Right cardiac atrium (tissue), 5 donors: ENCODE measurements at regions not wholly inside any gene's neighbourhood (a gene's known extent, or its start where the extent isn't known, plus 50 kb on each side); places are given as distances from the start of the nearest gene placed in this dataset.
A peak's percentile ranks its signal among the peaks of the same experiment; 100 is the strongest.

Source experiments
- ATAC-seq, 2 donors: fragments of 200-7000 bp; cut with Tn5 transposase; one replicate each; pipeline versions ENCODE4 v1.8.0 to v1.9.1; 2020; ENCODE audit warnings: moderate library complexity in 2 of 2, mild to moderate bottlenecking in 1 of 2
- DNase-seq, 3 donors: peaks; one replicate each; pipeline ENCODE4 v3.0.0-alpha.2; 2020
- H3K27ac ChIP-seq: one replicate; pipeline ENCODE4 v1.5.1; 2013; ENCODE audit warnings: mild to moderate bottlenecking, low read length, control low read depth, moderate library complexity
- H3K27me3 ChIP-seq: one replicate; pipeline ENCODE4 v1.6.1; 2013; ENCODE audit not compliant: control insufficient read depth, insufficient read depth
- H3K4me1 ChIP-seq: one replicate; pipeline ENCODE4 v1.6.1; 2013; ENCODE audit warnings: low read length; ENCODE audit not compliant: control insufficient read depth, insufficient read depth
- H3K4me3 ChIP-seq: one replicate; pipeline ENCODE4 v1.5.1; 2013; ENCODE audit warnings: low read length, control low read depth
- H3K9me3 ChIP-seq: one replicate; pipeline ENCODE4 v1.6.1; 2013; ENCODE audit warnings: low read length; ENCODE audit not compliant: control insufficient read depth
- WGBS: extraction: QIAGEN DNeasy Blood & Tissue Kit; methylation state at CpG from one replicate; pipeline ENCODE4 v1.1.7; 2013; 5-methylcytosine and 5-hydroxymethylcytosine counted together
- intact Hi-C, 4 donors: fragments of 100-400 bp; cut with DNase I; formaldehyde crosslinking; loops; one replicate each; pipeline versions ENCODE4 v1.11.0 to v1.14.0; 2022 to 2023
- donor health status: healthy with polysubstance abuse.
- donor health status: DM: no; HTN: yes; CAD: no.
- donor health status: DM: no; HTN: no; CAD: no.
- donor health status: DM: no; HTN: yes; CAD: no; lungs with severe emphysema.
- donor health status: DM: yes; HTN: yes; CAD: no.

DNA sequence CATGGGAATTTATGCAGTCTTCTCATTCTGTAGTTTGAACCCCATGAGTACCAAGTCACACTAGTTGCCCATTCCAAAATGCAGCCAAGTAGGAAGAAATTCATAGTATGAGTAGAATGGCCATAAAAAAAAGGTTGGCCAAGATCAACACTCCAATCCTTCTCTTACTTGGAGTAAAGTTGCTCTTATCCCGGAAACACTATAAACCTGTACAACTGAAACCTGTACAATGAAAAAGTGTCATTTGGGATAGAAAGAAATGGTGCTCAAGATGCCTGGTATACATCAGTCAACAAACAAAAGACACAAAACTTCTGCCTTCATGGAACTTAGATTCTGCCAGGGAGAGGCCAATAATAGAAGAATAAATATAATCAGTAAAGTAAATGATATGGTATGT is 325.0 kb downstream of the NFIB start:
- intact Hi-C loops: no loop called here
- H3K9me3 ChIP-seq: no peaks in the 10 kb centered on the region
- WGBS: 88% methylated on average over 1 of the region's 1 CpG

GRCh38 chr9:13983607-13984006 is 330.3 kb downstream of the NFIB start:
- ATAC-seq: no peak
- H3K9me3 ChIP-seq: no peaks in the 10 kb centered on the region
- intact Hi-C loops: no loop called here
- DNase-seq: no peak
- no peaks in the 10 kb centered on the region for H3K27me3 ChIP-seq
- WGBS: 86% methylated on average over 4 of the region's 4 CpGs
- no peak overlapping the region for H3K27ac ChIP-seq
- H3K4me1 ChIP-seq: no peaks in the 10 kb centered on the region
- H3K4me3 ChIP-seq: no peak overlapping the region

More for the DNA sequence above, 325.0 kb downstream of the NFIB start:
- no peak for DNase-seq
- no peak overlapping the region for H3K4me3 ChIP-seq
- H3K27ac ChIP-seq: no peak overlapping the region
- ATAC-seq: no peak
- H3K4me1 ChIP-seq: no peaks in the 10 kb centered on the region
- no peaks in the 10 kb centered on the region for H3K27me3 ChIP-seq

- WGBS: 62% methylated on average over 2 of the region's 2 CpGs
- ATAC-seq (no peak), DNase-seq (no peak)
- peaks cover 2% of the 10 kb centered on the region for H3K4me1 ChIP-seq
- intact Hi-C loops: loop anchor here in 1 of 4 donors (10.0 kb wide), 1 partner anchor 65 kb away; no protein-coding TSS in a partner anchor
- no peaks in the 10 kb centered on the region for H3K27me3 ChIP-seq
- no peak overlapping the region for H3K4me3 ChIP-seq
- H3K27ac ChIP-seq: no peak overlapping the region
- H3K9me3 ChIP-seq: no peaks in the 10 kb centered on the region
Measured at GRCh38 chr9:13979941-13980318, 334.0 kb downstream of the NFIB start.

GRCh38 chr9:13975611-13976290 is 338.2 kb downstream of the NFIB start:
- H3K27ac ChIP-seq: no peak overlapping the region
- intact Hi-C loops: loop anchor here in 1 of 4 donors (10.0 kb wide), 1 partner anchor 61 kb away; no protein-coding TSS in a partner anchor

DNA sequence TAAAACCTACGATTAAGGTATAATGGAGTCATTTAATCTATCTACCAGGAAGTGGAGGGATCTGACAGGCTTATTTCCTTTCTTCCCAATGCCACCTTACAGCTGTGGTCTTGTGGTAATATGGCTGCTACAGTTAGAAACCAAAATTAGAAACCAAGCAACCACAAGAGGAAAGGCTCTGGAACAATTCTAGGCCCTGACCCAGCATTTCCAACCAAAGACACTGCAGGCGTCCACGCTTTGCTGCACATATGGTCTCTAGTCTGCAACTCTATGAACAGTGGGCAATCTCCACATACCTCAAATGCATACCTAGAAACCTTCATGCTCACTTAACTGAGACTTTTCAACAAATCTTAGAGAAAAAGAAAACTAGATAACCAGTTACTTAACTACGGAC is 339.1 kb downstream of the NFIB start:
- Histone ChIP-seq H3K27me3 (no peaks in the 10 kb centered on the region), H3K27ac (no peak overlapping the region), H3K9me3 (no peaks in the 10 kb centered on the region), H3K4me3 (no peak overlapping the region), H3K4me1 (peaks cover 10% of the 10 kb centered on the region)
- ATAC-seq (no peak), DNase-seq (no peak)
- intact Hi-C loops: loop anchor here in 1 of 4 donors (10.0 kb wide), 1 partner anchor 60 kb away; no protein-coding TSS in a partner anchor
- 89% methylated on average over 4 of the region's 4 CpGs for WGBS

More at GRCh38 chr9:13975611-13976290, 338.2 kb downstream of the NFIB start:
- DNase-seq: no peak
- 86% methylated on average over 1 of the region's 1 CpG for WGBS
- H3K4me1 ChIP-seq: peaks cover 5% of the 10 kb centered on the region
- H3K9me3 ChIP-seq: no peaks in the 10 kb centered on the region
- H3K27me3 ChIP-seq: no peaks in the 10 kb centered on the region
- H3K4me3 ChIP-seq: no peak overlapping the region
- no peak for ATAC-seq

DNA sequence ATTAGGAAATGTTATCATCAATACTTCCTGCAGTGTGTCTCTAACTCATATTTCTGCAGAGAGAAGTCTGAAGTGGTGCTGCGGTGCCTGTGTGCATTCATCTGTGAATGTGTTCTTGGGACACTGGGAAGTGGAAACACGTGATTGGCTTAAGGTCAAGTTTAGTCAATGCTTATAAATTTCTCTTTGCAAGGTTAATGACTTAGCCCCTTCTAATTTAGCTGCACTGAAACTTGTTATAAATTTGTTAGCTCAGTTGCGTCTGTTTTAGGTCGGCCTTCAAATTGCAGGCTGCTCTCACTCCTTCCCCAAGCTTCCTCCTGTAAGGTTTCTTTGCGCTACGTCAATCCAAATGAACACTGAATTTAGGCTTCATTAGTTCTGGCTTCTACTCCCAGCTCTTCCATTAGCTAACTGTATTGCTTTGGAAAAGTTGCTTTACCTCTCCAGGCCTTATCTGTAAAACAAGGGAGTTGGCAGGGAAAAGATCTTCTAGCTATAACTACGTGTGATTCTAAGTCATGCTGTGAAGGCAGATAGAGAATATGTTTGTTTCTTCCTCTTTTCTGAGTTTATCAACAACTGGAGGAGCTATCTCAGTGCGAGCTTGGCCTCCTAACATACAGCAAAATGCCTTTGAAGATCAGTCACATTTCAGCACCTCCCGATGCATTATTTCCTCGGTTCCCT is 341.8 kb downstream of the NFIB start:
- WGBS: 53% methylated on average over 10 of the region's 10 CpGs

GRCh38 chr9:13971415-13971814 is 342.5 kb downstream of the NFIB start:
- H3K9me3 ChIP-seq: no peaks in the 10 kb centered on the region
- no peak overlapping the region for H3K4me3 ChIP-seq
- no peak for DNase-seq
- H3K27ac ChIP-seq: peak overlapping the region; percentile 61
- 58% methylated on average over 4 of the region's 4 CpGs for WGBS
- H3K27me3 ChIP-seq: no peaks in the 10 kb centered on the region
- peaks cover 13% of the 10 kb centered on the region for H3K4me1 ChIP-seq
- no peak for ATAC-seq
- intact Hi-C loops: loop anchor here in 1 of 4 donors (10.0 kb wide), 1 partner anchor 57 kb away; no protein-coding TSS in a partner anchor

More for the DNA sequence above, 341.8 kb downstream of the NFIB start:
- ATAC-seq (peak; percentile 10 to 60), DNase-seq (no peak)
- Histone ChIP-seq H3K27ac (peak overlapping the region; percentile 24), H3K9me3 (no peaks in the 10 kb centered on the region), H3K27me3 (no peaks in the 10 kb centered on the region), H3K4me3 (no peak overlapping the region), H3K4me1 (peaks cover 15% of the 10 kb centered on the region)
- intact Hi-C loops: loop anchor here in 1 of 4 donors (10.0 kb wide), 1 partner anchor 57 kb away; no protein-coding TSS in a partner anchor

GRCh38 chr9:13970426-13970825 is 343.5 kb downstream of the NFIB start:
- H3K9me3 ChIP-seq: no peaks in the 10 kb centered on the region
- intact Hi-C loops: loop anchor here in 1 of 4 donors (10.0 kb wide), 1 partner anchor 56 kb away; no protein-coding TSS in a partner anchor
- ATAC-seq (peak; percentile 31 to 34), DNase-seq (no peak)
- peaks cover 13% of the 10 kb centered on the region for H3K4me1 ChIP-seq
- no peaks in the 10 kb centered on the region for H3K27me3 ChIP-seq
- peak overlapping the region; percentile 24 for H3K27ac ChIP-seq
- no peak overlapping the region for H3K4me3 ChIP-seq
- WGBS: 81% methylated on average over 3 of the region's 3 CpGs

DNA sequence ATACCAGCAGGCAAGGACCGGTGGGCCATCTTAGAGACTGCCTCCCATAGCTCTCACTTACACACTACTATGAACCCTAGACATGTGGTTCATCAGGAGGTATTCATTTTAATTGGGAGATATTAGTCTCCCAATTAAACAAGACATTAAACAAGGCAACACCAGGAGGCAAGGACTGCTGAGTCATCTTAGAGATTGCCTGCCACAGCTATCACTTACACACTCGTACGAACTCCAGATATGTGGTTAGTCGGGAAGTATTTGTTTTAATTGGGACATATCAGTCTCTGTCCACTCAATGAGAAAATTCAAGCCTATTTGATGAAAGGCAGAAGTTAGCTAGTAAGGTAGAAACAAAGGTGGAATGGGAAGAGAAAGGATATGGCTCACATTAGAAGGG is 343.9 kb downstream of the NFIB start:
- Histone ChIP-seq H3K9me3 (no peaks in the 10 kb centered on the region), H3K4me3 (no peak overlapping the region), H3K27me3 (no peaks in the 10 kb centered on the region), H3K27ac (no peak overlapping the region), H3K4me1 (peaks cover 13% of the 10 kb centered on the region)
- intact Hi-C loops: loop anchor here in 1 of 4 donors (10.0 kb wide), 1 partner anchor 55 kb away; no protein-coding TSS in a partner anchor
- WGBS: 42% methylated on average over 4 of the region's 4 CpGs
- no peak for DNase-seq
- peak; percentile 43 to 71 for ATAC-seq

DNA sequence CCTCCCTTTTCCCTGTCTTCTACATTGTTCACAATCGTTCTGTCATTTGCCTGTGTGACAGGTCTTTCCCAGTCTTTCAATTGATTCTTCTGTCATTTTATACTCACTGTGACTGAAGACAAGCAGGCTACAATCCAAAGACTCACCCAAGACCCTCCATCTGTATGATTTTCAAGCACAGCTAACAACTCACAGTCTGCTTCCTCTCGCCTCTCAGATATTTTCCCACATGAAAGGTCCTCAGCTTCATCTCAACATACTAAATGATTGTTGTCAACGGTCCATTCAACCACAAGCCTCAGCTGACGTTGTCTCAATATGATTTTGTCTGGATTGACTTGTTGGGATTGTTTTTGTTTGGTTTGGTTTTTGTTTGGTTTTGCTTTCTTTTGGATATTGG is 346.5 kb downstream of the NFIB start:
- intact Hi-C loops: no loop called here

GRCh38 chr9:13967011-13967410 is 346.9 kb downstream of the NFIB start:
- 98% methylated on average over 1 of the region's 1 CpG for WGBS
- no peak for DNase-seq
- Histone ChIP-seq H3K4me1 (peaks cover 14% of the 10 kb centered on the region), H3K27me3 (no peaks in the 10 kb centered on the region), H3K4me3 (no peak overlapping the region), H3K9me3 (no peaks in the 10 kb centered on the region), H3K27ac (no peak overlapping the region)
- ATAC-seq: no peak
- intact Hi-C loops: no loop called here

More for the DNA sequence above, 346.5 kb downstream of the NFIB start:
- WGBS: 73% methylated on average over 4 of the region's 4 CpGs
- ATAC-seq (no peak), DNase-seq (no peak)
- Histone ChIP-seq H3K27ac (no peak overlapping the region), H3K27me3 (no peaks in the 10 kb centered on the region), H3K9me3 (no peaks in the 10 kb centered on the region), H3K4me3 (no peak overlapping the region), H3K4me1 (peaks cover 14% of the 10 kb centered on the region)
